Choroid plexus epithelial cell (primary cell): ENCODE measurements at regions not wholly inside any gene's neighbourhood (a gene's known extent, or its start where the extent isn't known, plus 50 kb on each side); places are given as distances from the start of the nearest gene placed in this dataset.

Source experiments
- DNase-seq: peaks from one replicate; pipeline ENCODE4 v3.0.0-alpha.2; 2010; ENCODE audit warnings: low read depth
- H3K4me3 ChIP-seq: 2 replicates; pipeline ENCODE4 v1.5.1; 2011; ENCODE audit warnings: low read depth, mild to moderate bottlenecking, control low read depth, low read length, moderate library complexity
- TF ChIP-seq, protein P1 (sequence below): conservative IDR thresholded peaks from 2 replicates; pipeline ENCODE4 v1.5.1; 2011; ENCODE audit warnings: low read depth, mild to moderate bottlenecking, control low read depth, inconsistent platforms, low read length, moderate library complexity

DNA sequence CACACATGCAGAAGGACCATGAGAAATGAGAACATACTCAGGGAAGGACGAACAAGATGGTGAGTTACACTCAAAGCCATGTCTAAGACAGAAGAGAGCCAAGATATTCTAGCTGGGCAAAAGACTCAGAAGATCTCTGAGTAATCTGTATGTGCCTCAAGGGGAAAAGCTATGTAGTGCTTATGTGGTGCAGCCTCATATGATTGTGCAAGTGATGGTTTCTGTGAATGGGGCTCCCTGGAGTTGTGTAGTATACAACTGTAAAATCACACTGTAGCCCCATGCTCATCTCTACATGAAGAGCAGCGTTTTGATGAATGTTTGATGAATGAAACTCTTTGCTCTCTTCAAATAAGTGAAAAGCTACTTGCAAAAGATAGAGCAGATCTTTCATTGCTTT is 57.5 kb downstream of the OSR1 start:
- no peak overlapping the region for H3K4me3 ChIP-seq
- TF ChIP-seq, protein P1, sequence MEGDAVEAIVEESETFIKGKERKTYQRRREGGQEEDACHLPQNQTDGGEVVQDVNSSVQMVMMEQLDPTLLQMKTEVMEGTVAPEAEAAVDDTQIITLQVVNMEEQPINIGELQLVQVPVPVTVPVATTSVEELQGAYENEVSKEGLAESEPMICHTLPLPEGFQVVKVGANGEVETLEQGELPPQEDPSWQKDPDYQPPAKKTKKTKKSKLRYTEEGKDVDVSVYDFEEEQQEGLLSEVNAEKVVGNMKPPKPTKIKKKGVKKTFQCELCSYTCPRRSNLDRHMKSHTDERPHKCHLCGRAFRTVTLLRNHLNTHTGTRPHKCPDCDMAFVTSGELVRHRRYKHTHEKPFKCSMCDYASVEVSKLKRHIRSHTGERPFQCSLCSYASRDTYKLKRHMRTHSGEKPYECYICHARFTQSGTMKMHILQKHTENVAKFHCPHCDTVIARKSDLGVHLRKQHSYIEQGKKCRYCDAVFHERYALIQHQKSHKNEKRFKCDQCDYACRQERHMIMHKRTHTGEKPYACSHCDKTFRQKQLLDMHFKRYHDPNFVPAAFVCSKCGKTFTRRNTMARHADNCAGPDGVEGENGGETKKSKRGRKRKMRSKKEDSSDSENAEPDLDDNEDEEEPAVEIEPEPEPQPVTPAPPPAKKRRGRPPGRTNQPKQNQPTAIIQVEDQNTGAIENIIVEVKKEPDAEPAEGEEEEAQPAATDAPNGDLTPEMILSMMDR = no peak
- DNase-seq = no peak

GRCh38 chr2:19299522-19299921 is 58.9 kb downstream of the OSR1 start:
- peak; percentile 59 for DNase-seq
- H3K4me3 ChIP-seq = no peak overlapping the region
- TF ChIP-seq, protein P1 = no peak

DNA sequence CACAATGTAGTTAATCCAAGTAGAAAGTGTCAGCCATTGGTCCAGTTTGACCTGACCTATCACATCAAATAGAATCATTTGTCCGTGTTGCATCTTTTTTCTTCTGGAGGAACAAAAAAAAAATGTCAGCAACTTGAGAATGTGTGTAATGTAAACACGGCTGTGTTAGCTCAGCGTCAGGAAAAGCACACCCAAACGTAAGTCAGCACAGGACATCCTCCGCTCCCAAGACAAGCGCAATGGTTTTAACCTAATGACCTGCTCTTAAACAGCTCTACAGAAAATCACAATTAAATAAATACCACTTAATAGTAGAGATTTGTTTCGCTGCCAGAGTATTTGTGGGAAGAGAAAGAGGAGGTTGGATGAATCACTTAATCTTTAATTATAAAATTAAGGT is 59.4 kb downstream of the OSR1 start:
- TF ChIP-seq, protein P1 = no peak
- H3K4me3 ChIP-seq = no peak overlapping the region
- DNase-seq = peak; percentile 87

DNA sequence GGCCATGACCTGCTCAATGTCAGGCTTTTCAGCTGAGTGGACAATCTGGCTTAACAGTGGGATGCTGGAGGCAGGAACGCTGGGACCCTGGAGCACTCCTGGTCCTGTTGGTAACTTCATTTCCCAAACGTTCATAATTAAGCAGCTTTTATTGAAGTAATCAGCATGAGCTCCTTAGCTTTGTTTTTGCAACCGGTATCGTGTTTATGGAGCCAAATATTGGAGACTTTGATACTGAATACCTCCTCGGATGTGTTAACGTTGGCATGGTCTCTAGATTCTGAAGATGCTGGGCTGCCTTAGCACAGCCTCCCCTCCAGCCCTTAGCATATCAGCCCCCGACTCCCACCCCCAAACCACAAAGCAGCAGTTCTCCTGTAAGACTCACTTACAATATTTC is 60.7 kb downstream of the OSR1 start:
- no peak for DNase-seq

GRCh38 chr2:19295998-19296502 is 62.4 kb downstream of the OSR1 start:
- TF ChIP-seq, protein P1 = no peak

More for the DNA sequence above, 60.7 kb downstream of the OSR1 start:
- no peak overlapping the region for H3K4me3 ChIP-seq
- TF ChIP-seq, protein P1 = no peak

DNA sequence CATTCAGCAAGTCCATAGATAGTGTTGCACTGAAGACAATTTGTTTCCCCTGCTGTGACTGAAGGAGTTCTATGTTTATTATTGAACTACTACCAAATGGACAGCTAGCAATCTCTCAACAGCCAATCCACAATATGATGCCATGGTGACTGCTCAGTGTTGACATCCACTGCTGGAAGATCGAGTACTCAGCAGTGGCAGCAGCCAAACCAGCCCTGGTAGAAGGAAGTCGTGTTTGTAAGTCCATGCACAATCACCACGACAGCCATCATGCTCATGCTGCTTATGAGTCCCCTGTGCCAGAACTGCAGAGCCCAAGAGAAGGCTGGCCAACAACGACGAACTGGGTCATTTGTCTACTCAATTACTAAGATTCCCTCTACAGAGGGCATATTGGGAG is 66.4 kb downstream of the OSR1 start:
- H3K4me3 ChIP-seq = no peak overlapping the region
- no peak for DNase-seq
- TF ChIP-seq, protein P1 = no peak

More at GRCh38 chr2:19295998-19296502, 62.4 kb downstream of the OSR1 start:
- H3K4me3 ChIP-seq = no peak overlapping the region
- no peak for DNase-seq

GRCh38 chr2:19288291-19288690 is 70.1 kb downstream of the OSR1 start:
- no peak for DNase-seq
- H3K4me3 ChIP-seq = no peak overlapping the region
- TF ChIP-seq, protein P1 = no peak
